H1 (cell line): ENCODE measurements at regions not wholly inside any gene's neighbourhood (a gene's known extent, or its start where the extent isn't known, plus 50 kb on each side); places are given as distances from the start of the nearest gene placed in this dataset.

Source experiments
- BCL11A ChIP-seq, 2 experiments: IDR thresholded peaks; one replicate each; pipeline ENCODE4 v1.6.1; 2011; ENCODE audit warnings: low read depth in 2 of 2, low read length in 2 of 2, mild to moderate bottlenecking in 2 of 2
- TF ChIP-seq, protein P1 (sequence below): IDR thresholded peaks from 2 replicates; pipeline ENCODE4 v1.6.1; 2011; ENCODE audit warnings: low read length, improper control_type of control experiment

DNA sequence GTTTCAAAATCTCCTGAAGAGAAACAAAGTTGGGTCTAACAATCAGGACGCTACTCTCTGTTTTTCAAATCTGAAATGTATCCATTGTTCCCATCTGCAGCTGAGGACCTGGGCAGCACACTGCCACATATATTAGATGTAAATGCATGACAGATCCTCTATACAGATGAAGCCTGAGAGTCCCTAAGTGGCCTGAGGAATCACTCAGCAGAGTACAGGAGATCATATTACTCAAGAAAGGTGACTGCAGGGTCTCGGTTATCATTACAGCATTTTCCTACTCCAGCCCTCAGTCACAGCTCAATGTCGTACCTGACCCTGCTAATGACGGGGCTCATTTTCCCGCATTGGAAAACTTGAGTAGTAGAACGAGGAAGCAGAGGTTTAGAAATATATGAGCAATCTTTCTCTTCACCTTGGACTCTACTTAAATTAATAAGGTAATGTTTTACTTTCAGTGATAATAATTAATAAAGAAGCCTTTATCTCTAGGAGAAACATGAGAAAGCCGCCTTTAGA lies 256.2 kb upstream of the IRAK1BP1 start (continued):
- TF ChIP-seq, protein P1, sequence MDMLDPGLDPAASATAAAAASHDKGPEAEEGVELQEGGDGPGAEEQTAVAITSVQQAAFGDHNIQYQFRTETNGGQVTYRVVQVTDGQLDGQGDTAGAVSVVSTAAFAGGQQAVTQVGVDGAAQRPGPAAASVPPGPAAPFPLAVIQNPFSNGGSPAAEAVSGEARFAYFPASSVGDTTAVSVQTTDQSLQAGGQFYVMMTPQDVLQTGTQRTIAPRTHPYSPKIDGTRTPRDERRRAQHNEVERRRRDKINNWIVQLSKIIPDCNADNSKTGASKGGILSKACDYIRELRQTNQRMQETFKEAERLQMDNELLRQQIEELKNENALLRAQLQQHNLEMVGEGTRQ: no peak
- TF ChIP-seq BCL11A (IDR thresholded peaks at IDR 0.05; ENCODE audit: low read depth in 2 of 2, low read length in 2 of 2): no peak
